WTC11 (cell line): ENCODE measurements at regions not wholly inside any gene's neighbourhood (a gene's known extent, or its start where the extent isn't known, plus 50 kb on each side); places are given as distances from the start of the nearest gene placed in this dataset.

Experiments
- CBFB ChIP-seq: sonication (generic); formaldehyde crosslinking; IDR thresholded peaks from 2 replicates; pipeline ENCODE4 v1.8.1; 2022; ENCODE audit warnings: mild to moderate bottlenecking, low read depth, missing genetic modification reagents
- CTCF ChIP-seq: fragments of 200-600 bp; IDR thresholded peaks from 2 replicates; pipeline ENCODE4 v1.8.0; 2022; ENCODE audit warnings: antibody characterized with exemption
- ZNF263 ChIP-seq: sonication (generic); formaldehyde crosslinking; IDR thresholded peaks from 2 replicates; pipeline ENCODE4 v1.8.1; 2022; ENCODE audit warnings: low read depth, mild to moderate bottlenecking, moderate library complexity, missing genetic modification reagents

DNA sequence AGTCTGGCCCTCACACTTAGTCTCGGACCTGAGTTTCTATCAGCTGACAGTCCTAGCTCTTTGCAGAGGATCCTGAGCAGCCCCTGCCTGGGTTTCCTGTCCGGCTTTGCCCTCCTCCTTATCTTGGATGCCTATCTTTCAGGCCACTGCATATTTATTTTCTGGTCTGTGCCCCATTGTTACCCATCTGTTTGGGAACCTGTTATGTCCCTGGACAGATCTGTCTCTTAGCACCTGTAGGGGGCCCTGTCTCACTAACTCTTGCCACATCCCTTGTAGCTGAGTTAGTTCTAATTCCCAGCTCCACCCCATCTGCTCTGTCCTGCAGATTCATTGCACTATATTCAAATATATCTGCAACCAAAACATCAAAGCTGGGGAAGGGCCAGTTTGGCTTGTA, 514.9 kb upstream of the LCORL start:
- TF ChIP-seq CBFB (CRISPR knock-in tag): no peak
- peak; percentile 20; the same call in 1 of the 2 replicates for TF ChIP-seq CTCF
- no peak for TF ChIP-seq ZNF263 (CRISPR knock-in tag)
